ENCODE measurements at regions not wholly inside any gene's neighbourhood (a gene's known extent, or its start where the extent isn't known, plus 50 kb on each side); places are given as distances from the start of the nearest gene placed in this dataset.

- TF ChIP-seq FOXA2 (IDR thresholded peaks at IDR 0.05) (no peak), ATF3 (IDR thresholded peaks at IDR 0.05) (no peak), ZBTB33 (IDR thresholded peaks at IDR 0.05) (no peak), YY1 (IDR thresholded peaks at IDR 0.05) (no peak), HNF4A (conservative IDR thresholded peaks at IDR 0.05) (no peak)
- Histone ChIP-seq H3K4me1 (ENCODE audit: control insufficient read depth in 4 of 4, insufficient read depth in 4 of 4, low read length in 3 of 4) (no peaks in the 10 kb centered on the region), H3K36me3 (ENCODE audit: control insufficient read depth in 4 of 4, insufficient read depth in 3 of 4, low read depth in 1 of 4, low read length in 3 of 4) (no peaks in the 10 kb centered on the region), H3K4me3 (ENCODE audit: low read depth in 1 of 3, low read length in 3 of 3) (no peak overlapping the region), H3K9ac (ENCODE audit: low read depth in 1 of 2, low read length in 2 of 2) (no peak overlapping the region), H3K9me3 (ENCODE audit: control insufficient read depth in 4 of 4, low read length in 3 of 4) (no peaks in the 10 kb centered on the region), H3K27me3 (ENCODE audit: control insufficient read depth in 4 of 4, insufficient read depth in 4 of 4, low read length in 3 of 4) (no peaks in the 10 kb centered on the region), H3K27ac (ENCODE audit: low read depth in 1 of 2, low read length in 2 of 2) (no peak overlapping the region)
- 85% methylated on average over 1 of the region's 1 CpG for WGBS
- DNase-seq (ENCODE audit: low spot score): no peak
Observed at GRCh38 chrY:19207048-19207447, 433.5 kb upstream of the HSFY2 start.

- Histone ChIP-seq H3K4me3 (ENCODE audit: low read depth in 1 of 3, low read length in 3 of 3) (no peak overlapping the region), H3K9me3 (ENCODE audit: control insufficient read depth in 4 of 4, low read length in 3 of 4) (no peaks in the 10 kb centered on the region), H3K4me1 (ENCODE audit: control insufficient read depth in 4 of 4, insufficient read depth in 4 of 4, low read length in 3 of 4) (no peaks in the 10 kb centered on the region), H3K27me3 (ENCODE audit: control insufficient read depth in 4 of 4, insufficient read depth in 4 of 4, low read length in 3 of 4) (no peaks in the 10 kb centered on the region), H3K27ac (ENCODE audit: low read depth in 1 of 2, low read length in 2 of 2) (no peak overlapping the region), H3K36me3 (ENCODE audit: control insufficient read depth in 4 of 4, insufficient read depth in 3 of 4, low read depth in 1 of 4, low read length in 3 of 4) (no peaks in the 10 kb centered on the region), H3K9ac (ENCODE audit: low read depth in 1 of 2, low read length in 2 of 2) (no peak overlapping the region)
- no peak for TF ChIP-seq FOXA2 (IDR thresholded peaks at IDR 0.05)
- TF ChIP-seq HNF4A (conservative IDR thresholded peaks at IDR 0.05): no peak
- TF ChIP-seq YY1 (IDR thresholded peaks at IDR 0.05): no peak
- TF ChIP-seq RAD21 (IDR thresholded peaks at IDR 0.05): no peak
- no peak for TF ChIP-seq ZBTB33 (IDR thresholded peaks at IDR 0.05)
- no peak for TF ChIP-seq EGR1 (IDR thresholded peaks at IDR 0.05; ENCODE audit: low read depth in 2 of 2)
- no peak for TF ChIP-seq ATF3 (IDR thresholded peaks at IDR 0.05)
- TF ChIP-seq GABPA (IDR thresholded peaks at IDR 0.05 in 1 of 2, conservative IDR thresholded peaks at IDR 0.05 in 1 of 2): no peak
- TF ChIP-seq SP1 (IDR thresholded peaks at IDR 0.05): no peak
- no peak for TF ChIP-seq RXRA (IDR thresholded peaks at IDR 0.05)
- WGBS: 89% methylated on average over 3 of the region's 3 CpGs
- no peak for DNase-seq (ENCODE audit: low spot score)
Observed at GRCh38 chrY:19180824-19181223, 407.3 kb upstream of the HSFY2 start.

- Histone ChIP-seq H3K27me3 (ENCODE audit: control insufficient read depth in 4 of 4, insufficient read depth in 4 of 4, low read length in 3 of 4) (no peaks in the 10 kb centered on the region), H3K9ac (ENCODE audit: low read depth in 1 of 2, low read length in 2 of 2) (no peak overlapping the region), H3K36me3 (ENCODE audit: control insufficient read depth in 4 of 4, insufficient read depth in 3 of 4, low read depth in 1 of 4, low read length in 3 of 4) (no peaks in the 10 kb centered on the region), H3K9me3 (ENCODE audit: control insufficient read depth in 4 of 4, low read length in 3 of 4) (no peaks in the 10 kb centered on the region), H3K27ac (ENCODE audit: low read depth in 1 of 2, low read length in 2 of 2) (no peak overlapping the region), H3K4me1 (ENCODE audit: control insufficient read depth in 4 of 4, insufficient read depth in 4 of 4, low read length in 3 of 4) (no peaks in the 10 kb centered on the region), H3K4me3 (ENCODE audit: low read depth in 1 of 3, low read length in 3 of 3) (no peak overlapping the region)
- 90% methylated on average over 5 of the region's 5 CpGs for WGBS
- no peak for TF ChIP-seq TAF1 (conservative IDR thresholded peaks at IDR 0.05)
- TF ChIP-seq YY1 (IDR thresholded peaks at IDR 0.05): no peak
- TF ChIP-seq HNF4G (IDR thresholded peaks at IDR 0.05): no peak
- TF ChIP-seq HNF4A (conservative IDR thresholded peaks at IDR 0.05): no peak
- DNase-seq (ENCODE audit: low spot score): no peak
Observed at GRCh38 chrY:19168202-19168565, 394.6 kb upstream of the HSFY2 start.

Data from liver (tissue), 7 donors.